HG03064 (cell line): ENCODE measurements at regions not wholly inside any gene's neighbourhood (a gene's known extent, or its start where the extent isn't known, plus 50 kb on each side); places are given as distances from the start of the nearest gene placed in this dataset.

ENCODE experiments used
- ATAC-seq: cut with Tn5 transposase; IDR thresholded peaks from one replicate; pipeline ENCODE4 v1.9.1; 2021; ENCODE audit warnings: low read depth; ENCODE audit not compliant: unreplicated experiment

GRCh38 chr15:38072007-38072347, 137.5 kb downstream of the TMCO5A start:
- no peak for ATAC-seq

- ATAC-seq: peak; percentile 55
These were observed 138.1 kb downstream of the TMCO5A start for GRCh38 chr15:38072348-38073177.

- ATAC-seq: no peak
These were observed 138.9 kb downstream of the TMCO5A start for GRCh38 chr15:38073178-38073946.

- no peak for ATAC-seq
These were observed 139.6 kb downstream of the TMCO5A start for GRCh38 chr15:38074029-38074428.

GRCh38 chr15:38075466-38075865, 141.0 kb downstream of the TMCO5A start:
- no peak for ATAC-seq

- ATAC-seq: no peak
These were observed 142.3 kb downstream of the TMCO5A start for GRCh38 chr15:38076786-38077185.

GRCh38 chr15:38079236-38079635, 144.8 kb downstream of the TMCO5A start:
- ATAC-seq: no peak

GRCh38 chr15:38080651-38081275, 146.3 kb downstream of the TMCO5A start:
- ATAC-seq: no peak

- ATAC-seq: peak; percentile 79
These were observed 149.8 kb downstream of the TMCO5A start for GRCh38 chr15:38084289-38084688.

GRCh38 chr15:38085114-38085513, 150.7 kb downstream of the TMCO5A start:
- ATAC-seq: peak; percentile 50

- ATAC-seq: peak; percentile 40
These were observed 151.6 kb downstream of the TMCO5A start for GRCh38 chr15:38085931-38086568.

GRCh38 chr15:38086611-38087010, 152.2 kb downstream of the TMCO5A start:
- no peak for ATAC-seq

GRCh38 chr15:38088971-38089370, 154.5 kb downstream of the TMCO5A start:
- ATAC-seq: no peak

- no peak for ATAC-seq
These were observed 155.8 kb downstream of the TMCO5A start for GRCh38 chr15:38090223-38090622.

- no peak for ATAC-seq
These were observed 156.2 kb downstream of the TMCO5A start for GRCh38 chr15:38090678-38091077.

GRCh38 chr15:38091078-38091645, 156.7 kb downstream of the TMCO5A start:
- ATAC-seq: no peak

GRCh38 chr15:38093931-38094330, 158.7 kb upstream of the SPRED1 start:
- no peak for ATAC-seq

- ATAC-seq: no peak
These were observed 149.7 kb upstream of the SPRED1 start for GRCh38 chr15:38102972-38103371.

GRCh38 chr15:38103564-38103963, 149.1 kb upstream of the SPRED1 start:
- no peak for ATAC-seq

GRCh38 chr15:38111070-38111469, 141.6 kb upstream of the SPRED1 start:
- no peak for ATAC-seq

- ATAC-seq: no peak
These were observed 140.2 kb upstream of the SPRED1 start for GRCh38 chr15:38112406-38112805.
